ENCODE measurements at regions not wholly inside any gene's neighbourhood (a gene's known extent, or its start where the extent isn't known, plus 50 kb on each side); places are given as distances from the start of the nearest gene placed in this dataset.

DNA sequence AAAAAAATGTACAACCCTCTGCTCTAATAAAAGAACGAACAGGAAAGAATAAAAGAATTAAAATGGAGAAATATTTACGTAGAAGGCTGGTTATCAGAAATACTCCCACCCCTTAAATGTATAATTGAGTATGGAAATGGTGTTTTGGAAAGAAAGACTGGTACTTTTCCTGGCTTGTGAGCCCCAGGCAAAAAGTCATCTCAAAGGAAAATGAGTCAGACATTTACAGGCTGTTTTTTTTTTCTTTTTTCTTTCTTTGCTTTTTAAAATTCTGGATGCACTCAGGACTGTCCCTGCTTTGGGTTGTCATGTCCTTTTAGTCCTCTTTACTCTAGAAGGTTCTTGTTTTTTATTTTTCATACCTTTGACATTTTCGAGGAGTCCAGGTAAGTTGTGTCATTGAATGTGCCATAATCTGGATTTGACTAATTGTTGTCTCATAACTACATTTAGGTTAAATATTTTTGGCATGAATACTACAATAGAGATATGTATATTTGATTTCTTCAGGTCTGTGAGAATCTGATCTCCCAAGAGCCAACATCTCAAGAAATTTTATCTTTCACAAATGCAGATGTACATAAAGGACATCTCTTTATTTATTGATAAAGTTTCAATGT is 313.0 kb upstream of the GLI3 start:
- dilution Hi-C loops (cut with MboI; ENCODE audit: extremely low pct_ligation_motif_present, low sequenced_read_pairs) = no loop called here
- ChIA-PET CTCF (no interaction called here), POLR2A (no interaction called here)
- H3K9me1 ChIP-seq (replicated peaks; ENCODE audit: control insufficient read depth, extremely low read depth, insufficient read depth, low read length) = no peaks in the 10 kb centered on the region
- TF ChIP-seq MYC (IDR thresholded peaks at IDR 0.05; ENCODE audit: low read depth, low read length) (no peak), POLR2AphosphoS5 (IDR thresholded peaks at IDR 0.05; ENCODE audit: insufficient read depth, low read depth, low read length) (no peak), JUN (IDR thresholded peaks at IDR 0.05; ENCODE audit: borderline replicate concordance, insufficient read depth, insufficient read length, low read depth) (no peak), EZH2 (IDR thresholded peaks at IDR 0.05; ENCODE audit: borderline replicate concordance, low read depth, low read length, severe bottlenecking) (no peak), FOS (IDR thresholded peaks at IDR 0.05; ENCODE audit: borderline replicate concordance, insufficient read depth, low read length) (no peak), GATA2 (IDR thresholded peaks at IDR 0.05; ENCODE audit: insufficient read depth, insufficient read length, low read depth, low read length) (no peak), POLR2A (IDR thresholded peaks at IDR 0.05; ENCODE audit: low read depth, low read length) (no peak)
- TF ChIP-seq, protein P1, sequence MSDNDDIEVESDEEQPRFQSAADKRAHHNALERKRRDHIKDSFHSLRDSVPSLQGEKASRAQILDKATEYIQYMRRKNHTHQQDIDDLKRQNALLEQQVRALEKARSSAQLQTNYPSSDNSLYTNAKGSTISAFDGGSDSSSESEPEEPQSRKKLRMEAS (IDR thresholded peaks at IDR 0.05; ENCODE audit: insufficient read depth, insufficient read length) = no peak
- TF ChIP-seq, protein P2, sequence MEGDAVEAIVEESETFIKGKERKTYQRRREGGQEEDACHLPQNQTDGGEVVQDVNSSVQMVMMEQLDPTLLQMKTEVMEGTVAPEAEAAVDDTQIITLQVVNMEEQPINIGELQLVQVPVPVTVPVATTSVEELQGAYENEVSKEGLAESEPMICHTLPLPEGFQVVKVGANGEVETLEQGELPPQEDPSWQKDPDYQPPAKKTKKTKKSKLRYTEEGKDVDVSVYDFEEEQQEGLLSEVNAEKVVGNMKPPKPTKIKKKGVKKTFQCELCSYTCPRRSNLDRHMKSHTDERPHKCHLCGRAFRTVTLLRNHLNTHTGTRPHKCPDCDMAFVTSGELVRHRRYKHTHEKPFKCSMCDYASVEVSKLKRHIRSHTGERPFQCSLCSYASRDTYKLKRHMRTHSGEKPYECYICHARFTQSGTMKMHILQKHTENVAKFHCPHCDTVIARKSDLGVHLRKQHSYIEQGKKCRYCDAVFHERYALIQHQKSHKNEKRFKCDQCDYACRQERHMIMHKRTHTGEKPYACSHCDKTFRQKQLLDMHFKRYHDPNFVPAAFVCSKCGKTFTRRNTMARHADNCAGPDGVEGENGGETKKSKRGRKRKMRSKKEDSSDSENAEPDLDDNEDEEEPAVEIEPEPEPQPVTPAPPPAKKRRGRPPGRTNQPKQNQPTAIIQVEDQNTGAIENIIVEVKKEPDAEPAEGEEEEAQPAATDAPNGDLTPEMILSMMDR (IDR thresholded peaks at IDR 0.05; ENCODE audit: extremely low read depth in 1 of 2, insufficient read depth in 1 of 2, low read depth in 1 of 2, low read length in 2 of 2) = no peak
- H2AFZ ChIP-seq (ENCODE audit: low read depth, low read length) = no peak overlapping the region
- DNase-seq (ENCODE audit: low read depth, low spot score) = no peak
- no peaks in the 10 kb centered on the region for H4K20me1 ChIP-seq (replicated peaks; ENCODE audit: control insufficient read depth, extremely low read depth, insufficient read depth, low read length)
- no peak overlapping the region for H3K9ac ChIP-seq (replicated peaks; ENCODE audit: extremely low read depth, insufficient read depth, low read length)
- no peak overlapping the region for H3K27ac ChIP-seq (ENCODE audit: insufficient read depth, low read depth, low read length)
- H3K4me2 ChIP-seq (ENCODE audit: insufficient read depth, low read length) = no peak overlapping the region
- BruUV-seq (replicated peaks) = no TSS peak
- no peaks in the 10 kb centered on the region for H3K4me1 ChIP-seq (ENCODE audit: control insufficient read depth, extremely low read depth, insufficient read depth, low read length)
- no peak overlapping the region for H3K4me3 ChIP-seq (replicated peaks in 1 of 3; ENCODE audit: insufficient read depth in 1 of 3, low read depth in 1 of 3, low read length in 3 of 3)
- H3K9me3 ChIP-seq (replicated peaks; ENCODE audit: control insufficient read depth, insufficient read depth, low read length) = no peaks in the 10 kb centered on the region
- H3K79me2 ChIP-seq (ENCODE audit: control insufficient read depth, insufficient read depth, low read length) = no peaks in the 10 kb centered on the region
- no peak for FAIRE-seq
- no peaks in the 10 kb centered on the region for H3K36me3 ChIP-seq (ENCODE audit: control insufficient read depth in 2 of 2, extremely low read depth in 1 of 2, insufficient read depth in 2 of 2, low read length in 2 of 2)
- intact Hi-C loops (cut with micrococcal nuclease) = no loop called here
- no peaks in the 10 kb centered on the region for H3K27me3 ChIP-seq (ENCODE audit: control insufficient read depth in 2 of 2, insufficient read depth in 2 of 2, low read length in 2 of 2)
